ENCODE measurements at regions not wholly inside any gene's neighbourhood (a gene's known extent, or its start where the extent isn't known, plus 50 kb on each side); places are given as distances from the start of the nearest gene placed in this dataset.

GRCh38 chr6:37561361-37561760 is 61.7 kb upstream of the CCDC167 start:
- TF ChIP-seq CTCF (IDR thresholded peaks at IDR 0.05; ENCODE audit: control insufficient read depth, extremely low read depth, insufficient read depth) = no peak
- no peak for DNase-seq (ENCODE audit: low read depth)
- H3K4me3 ChIP-seq (ENCODE audit: low read depth, low read length) = no peak overlapping the region

GRCh38 chr6:37560737-37561103 is 61.0 kb upstream of the CCDC167 start:
- no peak overlapping the region for H3K4me3 ChIP-seq (ENCODE audit: low read depth, low read length)
- DNase-seq (ENCODE audit: low read depth) = no peak
- no peak for TF ChIP-seq CTCF (IDR thresholded peaks at IDR 0.05; ENCODE audit: control insufficient read depth, extremely low read depth, insufficient read depth)

- no peak for DNase-seq (ENCODE audit: low read depth)
- no peak for TF ChIP-seq CTCF (IDR thresholded peaks at IDR 0.05; ENCODE audit: control insufficient read depth, extremely low read depth, insufficient read depth)
- no peak overlapping the region for H3K4me3 ChIP-seq (ENCODE audit: low read depth, low read length)
Observed at GRCh38 chr6:37559501-37559900, 59.8 kb upstream of the CCDC167 start.

- H3K4me3 ChIP-seq (ENCODE audit: low read depth, low read length) = no peak overlapping the region
- TF ChIP-seq CTCF (IDR thresholded peaks at IDR 0.05; ENCODE audit: control insufficient read depth, extremely low read depth, insufficient read depth) = no peak
- no peak for DNase-seq (ENCODE audit: low read depth)
Observed at GRCh38 chr6:37559050-37559449, 59.4 kb upstream of the CCDC167 start.

- no peak for TF ChIP-seq CTCF (IDR thresholded peaks at IDR 0.05; ENCODE audit: control insufficient read depth, extremely low read depth, insufficient read depth)
- DNase-seq (ENCODE audit: low read depth) = no peak
- H3K4me3 ChIP-seq (ENCODE audit: low read depth, low read length) = no peak overlapping the region
Observed at GRCh38 chr6:37558646-37559045, 59.0 kb upstream of the CCDC167 start.

- H3K4me3 ChIP-seq (ENCODE audit: low read depth, low read length) = no peak overlapping the region
- no peak for DNase-seq (ENCODE audit: low read depth)
- TF ChIP-seq CTCF (IDR thresholded peaks at IDR 0.05; ENCODE audit: control insufficient read depth, extremely low read depth, insufficient read depth) = no peak
Observed at GRCh38 chr6:37558168-37558567, 58.5 kb upstream of the CCDC167 start.

GRCh38 chr6:37557645-37558114 is 58.0 kb upstream of the CCDC167 start:
- H3K4me3 ChIP-seq (ENCODE audit: low read depth, low read length) = no peak overlapping the region
- TF ChIP-seq CTCF (IDR thresholded peaks at IDR 0.05; ENCODE audit: control insufficient read depth, extremely low read depth, insufficient read depth) = no peak
- DNase-seq (ENCODE audit: low read depth) = no peak
